Left renal pelvis (tissue), 4 donors: ENCODE measurements at regions not wholly inside any gene's neighbourhood (a gene's known extent, or its start where the extent isn't known, plus 50 kb on each side); places are given as distances from the start of the nearest gene placed in this dataset.

ENCODE experiments used
- DNase-seq, 4 donors: peaks; one replicate each; pipeline ENCODE4 v3.0.0-alpha.2; 2013; ENCODE audit warnings: low read depth in 4 of 4, low spot score in 3 of 4

- no peak for DNase-seq
These were observed 1226.6 kb upstream of the ADGRL3 start for GRCh38 chr4:59973492-59973891.

GRCh38 chr4:59979061-59979460 is 1221.1 kb upstream of the ADGRL3 start:
- DNase-seq = no peak

GRCh38 chr4:59983852-59984251 is 1216.3 kb upstream of the ADGRL3 start:
- DNase-seq = no peak

- DNase-seq = no peak
These were observed 1212.8 kb upstream of the ADGRL3 start for GRCh38 chr4:59987289-59987688.

- DNase-seq = no peak
These were observed 1206.0 kb upstream of the ADGRL3 start for GRCh38 chr4:59994118-59994517.

GRCh38 chr4:60002603-60003337 is 1197.4 kb upstream of the ADGRL3 start:
- DNase-seq = no peak

GRCh38 chr4:60013464-60014184 is 1186.5 kb upstream of the ADGRL3 start:
- DNase-seq = no peak

- no peak for DNase-seq
These were observed 1183.2 kb upstream of the ADGRL3 start for GRCh38 chr4:60016971-60017370.

GRCh38 chr4:60019180-60019579 is 1180.9 kb upstream of the ADGRL3 start:
- no peak for DNase-seq

GRCh38 chr4:60019946-60020345 is 1180.2 kb upstream of the ADGRL3 start:
- no peak for DNase-seq

- DNase-seq = no peak
These were observed 1179.7 kb upstream of the ADGRL3 start for GRCh38 chr4:60020389-60020788.

GRCh38 chr4:60033826-60034225 is 1166.3 kb upstream of the ADGRL3 start:
- DNase-seq = no peak

- no peak for DNase-seq
These were observed 1165.8 kb upstream of the ADGRL3 start for GRCh38 chr4:60034361-60034760.

- no peak for DNase-seq
These were observed 1160.2 kb upstream of the ADGRL3 start for GRCh38 chr4:60039908-60040307.

- no peak for DNase-seq
These were observed 1157.9 kb upstream of the ADGRL3 start for GRCh38 chr4:60042231-60042652.

GRCh38 chr4:60042941-60043340 is 1157.2 kb upstream of the ADGRL3 start:
- no peak for DNase-seq

- DNase-seq = no peak
These were observed 1121.1 kb upstream of the ADGRL3 start for GRCh38 chr4:60078984-60079383.

- DNase-seq = no peak
These were observed 1118.3 kb upstream of the ADGRL3 start for GRCh38 chr4:60081839-60082238.

GRCh38 chr4:60088807-60089486 is 1111.2 kb upstream of the ADGRL3 start:
- DNase-seq = no peak

- no peak for DNase-seq
These were observed 1110.4 kb upstream of the ADGRL3 start for GRCh38 chr4:60089546-60090273.

GRCh38 chr4:60096676-60097075 is 1103.5 kb upstream of the ADGRL3 start:
- DNase-seq = no peak
